ENCODE measurements at regions not wholly inside any gene's neighbourhood (a gene's known extent, or its start where the extent isn't known, plus 50 kb on each side); places are given as distances from the start of the nearest gene placed in this dataset.

- Mint-ChIP-seq H3K36me3 (ENCODE audit: low read depth) (no peaks in the 10 kb centered on the region), H3K27me3 (ENCODE audit: insufficient read depth, low read depth, poor library complexity) (no peaks in the 10 kb centered on the region), H3K27ac (no peak overlapping the region), H3K4me3 (no peak overlapping the region), H3K9me3 (no peaks in the 10 kb centered on the region), H3K4me1 (no peaks in the 10 kb centered on the region)
- TF ChIP-seq, protein P1, sequence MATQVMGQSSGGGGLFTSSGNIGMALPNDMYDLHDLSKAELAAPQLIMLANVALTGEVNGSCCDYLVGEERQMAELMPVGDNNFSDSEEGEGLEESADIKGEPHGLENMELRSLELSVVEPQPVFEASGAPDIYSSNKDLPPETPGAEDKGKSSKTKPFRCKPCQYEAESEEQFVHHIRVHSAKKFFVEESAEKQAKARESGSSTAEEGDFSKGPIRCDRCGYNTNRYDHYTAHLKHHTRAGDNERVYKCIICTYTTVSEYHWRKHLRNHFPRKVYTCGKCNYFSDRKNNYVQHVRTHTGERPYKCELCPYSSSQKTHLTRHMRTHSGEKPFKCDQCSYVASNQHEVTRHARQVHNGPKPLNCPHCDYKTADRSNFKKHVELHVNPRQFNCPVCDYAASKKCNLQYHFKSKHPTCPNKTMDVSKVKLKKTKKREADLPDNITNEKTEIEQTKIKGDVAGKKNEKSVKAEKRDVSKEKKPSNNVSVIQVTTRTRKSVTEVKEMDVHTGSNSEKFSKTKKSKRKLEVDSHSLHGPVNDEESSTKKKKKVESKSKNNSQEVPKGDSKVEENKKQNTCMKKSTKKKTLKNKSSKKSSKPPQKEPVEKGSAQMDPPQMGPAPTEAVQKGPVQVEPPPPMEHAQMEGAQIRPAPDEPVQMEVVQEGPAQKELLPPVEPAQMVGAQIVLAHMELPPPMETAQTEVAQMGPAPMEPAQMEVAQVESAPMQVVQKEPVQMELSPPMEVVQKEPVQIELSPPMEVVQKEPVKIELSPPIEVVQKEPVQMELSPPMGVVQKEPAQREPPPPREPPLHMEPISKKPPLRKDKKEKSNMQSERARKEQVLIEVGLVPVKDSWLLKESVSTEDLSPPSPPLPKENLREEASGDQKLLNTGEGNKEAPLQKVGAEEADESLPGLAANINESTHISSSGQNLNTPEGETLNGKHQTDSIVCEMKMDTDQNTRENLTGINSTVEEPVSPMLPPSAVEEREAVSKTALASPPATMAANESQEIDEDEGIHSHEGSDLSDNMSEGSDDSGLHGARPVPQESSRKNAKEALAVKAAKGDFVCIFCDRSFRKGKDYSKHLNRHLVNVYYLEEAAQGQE (IDR thresholded peaks at IDR 0.05; ENCODE audit: unreplicated experiment), result no peak
- TF ChIP-seq EZH2 (IDR thresholded peaks at IDR 0.05; ENCODE audit: low read depth, unreplicated experiment), result no peak
- no peak for TF ChIP-seq POLR2AphosphoS5 (IDR thresholded peaks at IDR 0.05; ENCODE audit: low read depth)
- TF ChIP-seq ZNF331 (CRISPR knock-in tag; IDR thresholded peaks at IDR 0.05; ENCODE audit: low read depth), result no peak
- TF ChIP-seq CREB1 (CRISPR knock-in tag; IDR thresholded peaks at IDR 0.05; ENCODE audit: low read depth), result no peak
- TF ChIP-seq NANOG (IDR thresholded peaks at IDR 0.05; ENCODE audit: borderline replicate concordance), result no peak
- TF ChIP-seq, protein P2, sequence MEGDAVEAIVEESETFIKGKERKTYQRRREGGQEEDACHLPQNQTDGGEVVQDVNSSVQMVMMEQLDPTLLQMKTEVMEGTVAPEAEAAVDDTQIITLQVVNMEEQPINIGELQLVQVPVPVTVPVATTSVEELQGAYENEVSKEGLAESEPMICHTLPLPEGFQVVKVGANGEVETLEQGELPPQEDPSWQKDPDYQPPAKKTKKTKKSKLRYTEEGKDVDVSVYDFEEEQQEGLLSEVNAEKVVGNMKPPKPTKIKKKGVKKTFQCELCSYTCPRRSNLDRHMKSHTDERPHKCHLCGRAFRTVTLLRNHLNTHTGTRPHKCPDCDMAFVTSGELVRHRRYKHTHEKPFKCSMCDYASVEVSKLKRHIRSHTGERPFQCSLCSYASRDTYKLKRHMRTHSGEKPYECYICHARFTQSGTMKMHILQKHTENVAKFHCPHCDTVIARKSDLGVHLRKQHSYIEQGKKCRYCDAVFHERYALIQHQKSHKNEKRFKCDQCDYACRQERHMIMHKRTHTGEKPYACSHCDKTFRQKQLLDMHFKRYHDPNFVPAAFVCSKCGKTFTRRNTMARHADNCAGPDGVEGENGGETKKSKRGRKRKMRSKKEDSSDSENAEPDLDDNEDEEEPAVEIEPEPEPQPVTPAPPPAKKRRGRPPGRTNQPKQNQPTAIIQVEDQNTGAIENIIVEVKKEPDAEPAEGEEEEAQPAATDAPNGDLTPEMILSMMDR (conservative IDR thresholded peaks at IDR 0.05; ENCODE audit: low read depth in 2 of 2), result no peak
- no peak for TF ChIP-seq JUNB (IDR thresholded peaks at IDR 0.05; ENCODE audit: unreplicated experiment)
- TF ChIP-seq STAT1 (IDR thresholded peaks at IDR 0.05; ENCODE audit: unreplicated experiment), result no peak
- TF ChIP-seq, protein P3, sequence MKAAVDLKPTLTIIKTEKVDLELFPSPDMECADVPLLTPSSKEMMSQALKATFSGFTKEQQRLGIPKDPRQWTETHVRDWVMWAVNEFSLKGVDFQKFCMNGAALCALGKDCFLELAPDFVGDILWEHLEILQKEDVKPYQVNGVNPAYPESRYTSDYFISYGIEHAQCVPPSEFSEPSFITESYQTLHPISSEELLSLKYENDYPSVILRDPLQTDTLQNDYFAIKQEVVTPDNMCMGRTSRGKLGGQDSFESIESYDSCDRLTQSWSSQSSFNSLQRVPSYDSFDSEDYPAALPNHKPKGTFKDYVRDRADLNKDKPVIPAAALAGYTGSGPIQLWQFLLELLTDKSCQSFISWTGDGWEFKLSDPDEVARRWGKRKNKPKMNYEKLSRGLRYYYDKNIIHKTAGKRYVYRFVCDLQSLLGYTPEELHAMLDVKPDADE (IDR thresholded peaks at IDR 0.05), result no peak
- TF ChIP-seq, protein P4, sequence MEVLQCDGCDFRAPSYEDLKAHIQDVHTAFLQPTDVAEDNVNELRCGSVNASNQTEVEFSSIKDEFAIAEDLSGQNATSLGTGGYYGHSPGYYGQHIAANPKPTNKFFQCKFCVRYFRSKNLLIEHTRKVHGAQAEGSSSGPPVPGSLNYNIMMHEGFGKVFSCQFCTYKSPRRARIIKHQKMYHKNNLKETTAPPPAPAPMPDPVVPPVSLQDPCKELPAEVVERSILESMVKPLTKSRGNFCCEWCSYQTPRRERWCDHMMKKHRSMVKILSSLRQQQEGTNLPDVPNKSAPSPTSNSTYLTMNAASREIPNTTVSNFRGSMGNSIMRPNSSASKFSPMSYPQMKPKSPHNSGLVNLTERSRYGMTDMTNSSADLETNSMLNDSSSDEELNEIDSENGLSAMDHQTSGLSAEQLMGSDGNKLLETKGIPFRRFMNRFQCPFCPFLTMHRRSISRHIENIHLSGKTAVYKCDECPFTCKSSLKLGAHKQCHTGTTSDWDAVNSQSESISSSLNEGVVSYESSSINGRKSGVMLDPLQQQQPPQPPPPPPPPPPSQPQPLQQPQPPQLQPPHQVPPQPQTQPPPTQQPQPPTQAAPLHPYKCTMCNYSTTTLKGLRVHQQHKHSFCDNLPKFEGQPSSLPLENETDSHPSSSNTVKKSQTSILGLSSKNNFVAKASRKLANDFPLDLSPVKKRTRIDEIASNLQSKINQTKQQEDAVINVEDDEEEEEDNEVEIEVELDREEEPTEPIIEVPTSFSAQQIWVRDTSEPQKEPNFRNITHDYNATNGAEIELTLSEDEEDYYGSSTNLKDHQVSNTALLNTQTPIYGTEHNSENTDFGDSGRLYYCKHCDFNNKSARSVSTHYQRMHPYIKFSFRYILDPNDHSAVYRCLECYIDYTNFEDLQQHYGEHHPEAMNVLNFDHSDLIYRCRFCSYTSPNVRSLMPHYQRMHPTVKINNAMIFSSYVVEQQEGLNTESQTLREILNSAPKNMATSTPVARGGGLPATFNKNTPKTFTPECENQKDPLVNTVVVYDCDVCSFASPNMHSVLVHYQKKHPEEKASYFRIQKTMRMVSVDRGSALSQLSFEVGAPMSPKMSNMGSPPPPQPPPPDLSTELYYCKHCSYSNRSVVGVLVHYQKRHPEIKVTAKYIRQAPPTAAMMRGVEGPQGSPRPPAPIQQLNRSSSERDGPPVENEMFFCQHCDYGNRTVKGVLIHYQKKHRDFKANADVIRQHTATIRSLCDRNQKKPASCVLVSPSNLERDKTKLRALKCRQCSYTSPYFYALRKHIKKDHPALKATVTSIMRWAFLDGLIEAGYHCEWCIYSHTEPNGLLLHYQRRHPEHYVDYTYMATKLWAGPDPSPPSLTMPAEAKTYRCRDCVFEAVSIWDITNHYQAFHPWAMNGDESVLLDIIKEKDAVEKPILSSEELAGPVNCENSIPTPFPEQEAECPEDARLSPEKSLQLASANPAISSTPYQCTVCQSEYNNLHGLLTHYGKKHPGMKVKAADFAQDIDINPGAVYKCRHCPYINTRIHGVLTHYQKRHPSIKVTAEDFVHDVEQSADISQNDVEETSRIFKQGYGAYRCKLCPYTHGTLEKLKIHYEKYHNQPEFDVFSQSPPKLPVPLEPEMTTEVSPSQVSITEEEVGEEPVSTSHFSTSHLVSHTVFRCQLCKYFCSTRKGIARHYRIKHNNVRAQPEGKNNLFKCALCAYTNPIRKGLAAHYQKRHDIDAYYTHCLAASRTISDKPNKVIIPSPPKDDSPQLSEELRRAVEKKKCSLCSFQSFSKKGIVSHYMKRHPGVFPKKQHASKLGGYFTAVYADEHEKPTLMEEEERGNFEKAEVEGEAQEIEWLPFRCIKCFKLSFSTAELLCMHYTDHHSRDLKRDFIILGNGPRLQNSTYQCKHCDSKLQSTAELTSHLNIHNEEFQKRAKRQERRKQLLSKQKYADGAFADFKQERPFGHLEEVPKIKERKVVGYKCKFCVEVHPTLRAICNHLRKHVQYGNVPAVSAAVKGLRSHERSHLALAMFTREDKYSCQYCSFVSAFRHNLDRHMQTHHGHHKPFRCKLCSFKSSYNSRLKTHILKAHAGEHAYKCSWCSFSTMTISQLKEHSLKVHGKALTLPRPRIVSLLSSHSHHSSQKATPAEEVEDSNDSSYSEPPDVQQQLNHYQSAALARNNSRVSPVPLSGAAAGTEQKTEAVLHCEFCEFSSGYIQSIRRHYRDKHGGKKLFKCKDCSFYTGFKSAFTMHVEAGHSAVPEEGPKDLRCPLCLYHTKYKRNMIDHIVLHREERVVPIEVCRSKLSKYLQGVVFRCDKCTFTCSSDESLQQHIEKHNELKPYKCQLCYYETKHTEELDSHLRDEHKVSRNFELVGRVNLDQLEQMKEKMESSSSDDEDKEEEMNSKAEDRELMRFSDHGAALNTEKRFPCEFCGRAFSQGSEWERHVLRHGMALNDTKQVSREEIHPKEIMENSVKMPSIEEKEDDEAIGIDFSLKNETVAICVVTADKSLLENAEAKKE (CRISPR knock-in tag; IDR thresholded peaks at IDR 0.05), result no peak
- Histone ChIP-seq H3K4me2 (no peak overlapping the region), H3K27ac (ENCODE audit: low read depth) (no peak overlapping the region), H3K27me3 (ENCODE audit: insufficient read depth) (no peaks in the 10 kb centered on the region), H4K20me1 (replicated peaks; ENCODE audit: insufficient read depth) (no peaks in the 10 kb centered on the region), H3F3A (replicated peaks; ENCODE audit: low read depth) (no peaks in the 10 kb centered on the region), H2AFZ (no peak overlapping the region), H3K4me1 (ENCODE audit: insufficient read depth) (no peaks in the 10 kb centered on the region), H3K79me2 (replicated peaks; ENCODE audit: insufficient read depth) (no peaks in the 10 kb centered on the region), H3K36me3 (ENCODE audit: insufficient read depth) (no peaks in the 10 kb centered on the region), H3K4me3 (no peak overlapping the region), H3K9me2 (ENCODE audit: insufficient read depth) (no peaks in the 10 kb centered on the region)
- ATAC-seq, result no peak
- no peak for DNase-seq (ENCODE audit: low spot score)
Measured at GRCh38 chr21:32174819-32175218, 104.0 kb downstream of the MIS18A start.
